ENCODE measurements at regions not wholly inside any gene's neighbourhood (a gene's known extent, or its start where the extent isn't known, plus 50 kb on each side); places are given as distances from the start of the nearest gene placed in this dataset.

DNA sequence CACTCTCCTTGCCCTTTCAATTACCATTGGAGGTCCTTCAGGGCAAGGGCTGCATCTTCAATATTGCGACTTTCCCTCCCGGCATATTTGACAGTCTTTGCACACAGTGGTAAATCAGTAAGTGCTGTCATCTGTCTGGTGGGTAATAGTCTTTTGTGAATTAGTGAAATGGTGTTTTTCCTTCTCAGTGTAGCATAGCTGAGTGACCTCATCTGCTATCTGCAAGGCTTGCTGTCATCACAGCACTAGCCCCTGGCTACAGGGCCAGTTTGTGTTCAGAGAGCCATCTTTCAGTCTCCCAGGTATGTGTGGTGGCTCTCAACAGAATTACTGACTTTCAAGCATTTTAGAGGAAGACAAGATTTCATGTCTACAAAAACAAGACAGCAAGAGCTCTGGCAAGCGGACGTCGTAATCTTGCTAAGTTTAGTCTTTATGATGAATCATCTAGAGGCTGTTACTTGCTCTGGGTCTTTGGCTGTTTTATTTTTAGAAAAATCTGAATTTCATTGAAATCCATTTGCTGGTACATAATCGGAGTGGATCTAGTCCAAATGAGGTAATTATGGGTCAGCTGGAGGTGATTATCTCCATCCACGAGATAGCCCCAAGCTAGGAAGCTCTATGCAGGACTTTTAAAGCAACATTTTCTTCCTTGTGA is 528.9 kb downstream of the EPM2A start:
- Histone ChIP-seq H3K4me3 (no peak overlapping the region), H3K27ac (no peak overlapping the region)

DNA sequence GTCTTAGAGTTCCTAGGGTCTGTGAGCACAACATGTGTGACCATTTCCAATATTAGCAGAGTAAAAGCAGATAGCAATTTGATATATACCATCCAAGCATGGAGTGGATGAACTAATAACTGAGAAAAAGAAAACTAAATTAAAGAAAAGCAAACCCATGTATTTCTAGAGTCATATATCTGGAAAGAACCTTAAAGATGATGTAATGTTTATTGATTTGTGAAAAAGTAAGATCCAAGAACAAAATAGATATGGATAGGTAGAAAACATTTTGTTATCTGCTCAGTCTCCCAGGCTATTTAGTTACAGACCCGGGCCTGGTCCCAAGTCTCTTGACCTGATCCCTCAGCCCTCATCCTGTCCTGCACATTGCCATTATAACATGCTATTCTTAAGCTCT is 526.8 kb downstream of the EPM2A start:
- no peaks in the 10 kb centered on the region for H3K36me3 ChIP-seq
- no peak overlapping the region for H3K4me3 ChIP-seq
- H3K27me3 ChIP-seq (replicated peaks), result no peaks in the 10 kb centered on the region
- H3K27ac ChIP-seq, result no peak overlapping the region
- no peaks in the 10 kb centered on the region for H3K9me3 ChIP-seq (replicated peaks)
- DNase-seq (ENCODE audit: low read depth in 1 of 2, low spot score in 2 of 2), result no peak
- H3K4me1 ChIP-seq (replicated peaks), result 0 out of 2 replicates have a peak, but pooled peaks cover 2% of the 10 kb centered on the region

More for the DNA sequence above, 528.9 kb downstream of the EPM2A start:
- H3K36me3 ChIP-seq, result no peaks in the 10 kb centered on the region
- H3K27me3 ChIP-seq (replicated peaks), result no peaks in the 10 kb centered on the region
- 0 out of 2 replicates have a peak, but pooled peaks cover 2% of the 10 kb centered on the region for H3K4me1 ChIP-seq (replicated peaks)
- H3K9me3 ChIP-seq (replicated peaks), result no peaks in the 10 kb centered on the region
- no peak for DNase-seq (ENCODE audit: low read depth in 1 of 2, low spot score in 2 of 2)

DNA sequence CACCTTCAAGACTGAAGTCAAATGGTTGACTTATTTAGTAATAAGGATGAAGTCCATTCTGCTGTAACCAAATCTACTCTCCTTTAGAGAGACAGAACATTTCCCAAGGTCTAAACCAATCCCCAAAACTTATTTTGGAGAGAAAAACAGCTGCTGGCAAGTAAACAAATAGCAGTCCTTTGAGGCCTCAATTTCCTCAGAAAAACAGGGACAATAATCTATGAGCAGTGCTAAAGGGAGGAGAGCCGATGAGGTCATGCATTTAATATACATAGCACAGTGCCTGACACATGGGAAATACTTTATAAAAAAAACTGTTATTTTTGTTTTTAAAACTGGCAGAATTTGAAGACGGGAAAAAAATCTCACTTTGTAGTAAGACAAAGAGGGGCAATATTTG is 526.0 kb downstream of the EPM2A start:
- Histone ChIP-seq H3K4me1 (replicated peaks) (0 out of 2 replicates have a peak, but pooled peaks cover 2% of the 10 kb centered on the region), H3K27ac (no peak overlapping the region), H3K27me3 (replicated peaks) (no peaks in the 10 kb centered on the region), H3K36me3 (no peaks in the 10 kb centered on the region), H3K4me3 (no peak overlapping the region), H3K9me3 (replicated peaks) (no peaks in the 10 kb centered on the region)
- DNase-seq (ENCODE audit: low read depth in 1 of 2, low spot score in 2 of 2), result no peak

DNA sequence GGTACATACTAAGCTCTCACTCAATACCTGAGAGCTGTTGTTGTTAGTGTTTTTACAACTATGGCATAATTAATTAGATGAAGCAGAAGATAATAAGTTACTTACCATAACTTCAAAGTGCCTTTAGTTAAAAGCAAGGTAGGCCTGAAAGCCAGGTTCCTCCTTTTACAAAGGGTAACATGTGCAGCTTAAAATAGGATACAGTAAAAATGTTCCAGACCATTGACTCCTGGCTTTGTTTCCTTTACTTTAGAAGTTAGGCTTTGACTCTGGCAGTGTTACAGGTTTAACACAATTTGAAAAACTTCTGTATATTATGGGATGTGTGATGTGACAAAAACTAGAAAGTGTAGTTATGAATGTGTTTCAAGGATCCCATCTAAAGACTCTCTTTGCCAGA is 522.5 kb downstream of the EPM2A start:
- no peaks in the 10 kb centered on the region for H3K9me3 ChIP-seq (replicated peaks)
- DNase-seq (ENCODE audit: low read depth in 1 of 2, low spot score in 2 of 2), result no peak
- H3K4me1 ChIP-seq (replicated peaks), result no peaks in the 10 kb centered on the region
- H3K36me3 ChIP-seq, result no peaks in the 10 kb centered on the region
- no peak overlapping the region for H3K27ac ChIP-seq
- no peak overlapping the region for H3K4me3 ChIP-seq
- H3K27me3 ChIP-seq (replicated peaks), result no peaks in the 10 kb centered on the region; the same call in 1 of the 2 replicates

DNA sequence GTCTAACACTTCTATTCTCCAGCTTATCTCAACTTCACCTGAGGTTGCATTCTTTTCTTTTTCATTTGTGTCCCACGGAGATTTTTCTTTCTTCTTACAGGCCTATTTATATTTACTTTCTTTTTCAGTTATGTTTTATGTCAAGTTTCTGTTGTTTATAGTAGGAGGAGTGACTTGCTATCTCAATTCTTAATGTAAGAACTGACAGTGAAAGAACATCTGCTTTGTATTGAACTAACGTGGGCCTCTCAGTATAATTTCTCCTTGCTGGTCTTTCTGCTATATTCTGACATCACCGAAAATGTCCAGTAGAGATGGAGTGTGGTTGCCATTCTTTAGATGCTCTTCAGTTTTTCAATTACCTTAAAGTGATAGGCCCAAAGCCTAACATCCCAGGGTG is 521.7 kb downstream of the EPM2A start:
- DNase-seq (ENCODE audit: low read depth in 1 of 2, low spot score in 2 of 2), result no peak
- no peaks in the 10 kb centered on the region; the same call in 1 of the 2 replicates for H3K27me3 ChIP-seq (replicated peaks)
- no peaks in the 10 kb centered on the region for H3K9me3 ChIP-seq (replicated peaks)
- no peaks in the 10 kb centered on the region for H3K4me1 ChIP-seq (replicated peaks)
- no peak overlapping the region for H3K27ac ChIP-seq
- no peaks in the 10 kb centered on the region for H3K36me3 ChIP-seq
- no peak overlapping the region for H3K4me3 ChIP-seq

DNA sequence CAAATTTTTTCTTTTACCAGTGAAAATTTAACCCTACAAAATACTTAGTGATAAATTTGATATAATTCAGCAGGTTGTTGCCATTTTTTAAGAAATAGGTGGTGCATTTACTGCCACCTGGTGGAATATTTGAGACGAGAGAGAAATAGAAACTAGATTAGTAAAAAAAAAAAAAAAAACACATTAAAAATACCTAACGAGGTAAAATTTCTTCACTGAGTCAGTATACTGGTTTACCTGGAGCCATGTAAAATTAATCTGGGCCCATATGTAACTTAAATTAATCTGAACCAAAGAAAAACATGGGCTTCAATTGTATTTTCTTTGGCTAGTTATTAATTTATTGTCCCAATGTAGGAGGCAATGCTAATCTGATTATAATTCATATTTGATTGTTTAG is 520.8 kb downstream of the EPM2A start:
- Histone ChIP-seq H3K27ac (no peak overlapping the region), H3K4me1 (replicated peaks) (no peaks in the 10 kb centered on the region), H3K27me3 (replicated peaks) (no peaks in the 10 kb centered on the region; the same call in 1 of the 2 replicates), H3K4me3 (no peak overlapping the region), H3K9me3 (replicated peaks) (no peaks in the 10 kb centered on the region), H3K36me3 (no peaks in the 10 kb centered on the region)
- DNase-seq (ENCODE audit: low read depth in 1 of 2, low spot score in 2 of 2), result peak in 1 of 2 experiments; percentile 18

DNA sequence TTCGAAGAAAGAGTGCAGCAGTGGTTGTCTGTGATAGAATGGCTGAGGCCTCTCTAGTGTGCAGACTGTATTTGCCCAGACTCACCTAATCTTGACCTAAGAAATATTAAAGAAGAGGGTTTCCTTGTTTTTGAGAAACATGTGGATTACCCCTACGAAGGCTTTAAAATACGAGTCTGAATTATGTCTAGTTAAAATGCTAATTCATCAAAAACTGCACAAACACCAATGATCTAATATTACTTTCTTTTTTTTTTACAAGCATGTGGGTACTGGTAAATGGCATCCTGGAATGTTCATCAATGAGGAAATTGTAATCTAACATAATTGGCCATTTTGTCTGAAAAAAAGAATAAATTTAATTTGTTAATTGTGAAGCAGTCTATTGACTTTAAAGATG is 510.9 kb downstream of the EPM2A start:
- H3K27me3 ChIP-seq (replicated peaks), result peaks cover 4% of the 10 kb centered on the region; the same call in 1 of the 2 replicates
- H3K4me3 ChIP-seq, result no peak overlapping the region
- no peak for DNase-seq (ENCODE audit: low read depth in 1 of 2, low spot score in 2 of 2)
- no peaks in the 10 kb centered on the region for H3K9me3 ChIP-seq (replicated peaks)
- H3K27ac ChIP-seq, result no peak overlapping the region
- H3K36me3 ChIP-seq, result no peaks in the 10 kb centered on the region
- H3K4me1 ChIP-seq (replicated peaks), result no peaks in the 10 kb centered on the region

DNA sequence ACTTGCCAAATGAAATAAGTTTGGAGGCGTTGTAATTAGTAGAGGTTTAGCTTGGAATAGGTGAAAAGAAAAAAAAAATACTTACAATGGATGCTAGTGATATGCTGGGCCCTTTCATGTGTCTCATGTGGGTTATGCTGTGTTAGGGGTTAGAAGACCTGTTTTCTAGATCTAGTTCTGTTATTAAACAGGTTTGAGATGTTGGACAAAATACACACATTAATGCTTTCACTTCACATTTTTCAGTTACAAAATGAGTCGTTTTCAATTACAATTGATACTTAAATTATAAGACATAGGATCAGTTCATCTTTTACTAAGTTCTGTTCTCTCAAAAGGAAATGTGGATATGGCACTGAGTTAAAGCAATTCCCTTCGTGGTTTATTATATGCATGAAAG is 509.8 kb downstream of the EPM2A start:
- Histone ChIP-seq H3K27me3 (replicated peaks) (peaks cover 4% of the 10 kb centered on the region; the same call in 1 of the 2 replicates), H3K27ac (no peak overlapping the region), H3K4me1 (replicated peaks) (no peaks in the 10 kb centered on the region), H3K36me3 (no peaks in the 10 kb centered on the region), H3K9me3 (replicated peaks) (no peaks in the 10 kb centered on the region), H3K4me3 (no peak overlapping the region)
- no peak for DNase-seq (ENCODE audit: low read depth in 1 of 2, low spot score in 2 of 2)

DNA sequence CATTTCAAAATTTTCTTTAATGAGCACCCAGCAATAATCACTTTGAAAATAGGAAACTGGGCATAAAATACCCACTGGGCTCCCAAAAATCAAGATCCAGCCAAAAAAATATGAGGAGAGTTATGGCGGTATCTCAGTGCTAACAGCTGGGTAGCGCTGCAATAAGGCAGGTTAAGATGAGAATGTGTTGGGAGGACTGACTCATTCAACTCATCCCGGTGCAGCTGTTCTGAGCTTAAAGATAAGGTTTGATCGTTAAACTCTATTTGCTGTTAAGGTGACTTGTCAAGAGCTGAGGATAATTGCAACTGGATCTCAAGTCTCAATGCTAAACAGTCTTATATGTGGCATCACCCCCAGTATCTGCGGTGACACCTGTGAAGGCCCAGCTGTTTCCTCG is 507.7 kb downstream of the EPM2A start:
- Histone ChIP-seq H3K4me3 (no peak overlapping the region), H3K36me3 (no peaks in the 10 kb centered on the region), H3K27ac (no peak overlapping the region), H3K9me3 (replicated peaks) (no peaks in the 10 kb centered on the region), H3K4me1 (replicated peaks) (no peaks in the 10 kb centered on the region), H3K27me3 (replicated peaks) (peaks cover 4% of the 10 kb centered on the region; the same call in 1 of the 2 replicates)
- DNase-seq (ENCODE audit: low read depth in 1 of 2, low spot score in 2 of 2), result no peak

DNA sequence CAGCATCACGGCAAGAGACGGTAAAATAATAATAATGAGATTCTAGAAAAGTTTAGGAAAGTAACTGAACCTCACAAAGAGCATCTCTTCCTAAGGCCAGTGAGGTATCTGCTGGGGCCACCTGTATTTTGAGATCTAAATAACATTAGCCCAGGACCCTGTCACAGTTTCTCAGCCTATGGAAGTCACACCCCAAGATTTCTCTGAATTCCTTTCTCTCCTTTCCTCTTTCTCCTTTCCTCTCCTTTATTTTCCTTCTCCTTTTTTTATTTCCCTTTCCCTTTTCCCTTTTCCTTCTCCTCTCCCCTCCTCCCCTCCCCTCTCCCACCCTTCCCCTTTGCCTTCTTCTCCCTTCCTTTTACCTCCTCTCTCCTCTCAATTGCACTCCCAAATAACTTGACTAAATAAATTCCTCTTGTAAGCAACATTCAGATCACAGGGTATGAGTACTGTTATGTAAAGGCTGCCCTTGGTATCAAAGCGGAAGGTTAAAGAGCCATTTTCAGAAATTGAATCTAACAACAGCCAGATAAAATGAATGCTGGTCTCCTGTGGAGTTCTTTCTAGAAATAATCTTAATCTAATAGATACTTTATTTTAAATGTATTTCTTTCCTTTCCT is 506.2 kb downstream of the EPM2A start:
- Histone ChIP-seq H3K4me3 (no peak overlapping the region), H3K9me3 (replicated peaks) (no peaks in the 10 kb centered on the region; the same call in 1 of the 2 replicates), H3K27me3 (replicated peaks) (no peaks in the 10 kb centered on the region), H3K27ac (no peak overlapping the region), H3K4me1 (replicated peaks) (no peaks in the 10 kb centered on the region), H3K36me3 (no peaks in the 10 kb centered on the region)
- no peak for DNase-seq (ENCODE audit: low read depth in 1 of 2, low spot score in 2 of 2)

DNA sequence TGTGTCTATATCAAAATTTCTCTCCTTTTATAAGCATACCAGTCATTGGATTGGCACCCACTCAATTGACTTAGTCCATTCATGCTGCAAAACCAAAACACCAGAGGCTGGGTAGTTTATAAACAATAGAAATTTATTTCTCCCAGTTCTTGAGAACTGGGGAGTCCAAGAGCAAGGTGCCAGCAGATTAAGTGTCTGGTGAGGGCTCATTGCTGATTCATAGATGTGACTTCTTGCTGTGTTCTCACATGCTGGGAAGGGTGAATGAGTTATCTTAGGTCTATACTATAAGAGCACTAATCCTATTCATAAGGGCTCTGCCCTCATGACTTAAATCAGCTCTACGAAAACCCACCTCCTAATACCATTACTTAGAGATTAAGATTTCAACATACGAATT is 501.4 kb downstream of the EPM2A start:
- no peaks in the 10 kb centered on the region for H3K4me1 ChIP-seq (replicated peaks)
- DNase-seq (ENCODE audit: low read depth in 1 of 2, low spot score in 2 of 2), result no peak
- H3K4me3 ChIP-seq, result no peak overlapping the region
- no peaks in the 10 kb centered on the region; the same call in 1 of the 2 replicates for H3K9me3 ChIP-seq (replicated peaks)
- no peak overlapping the region for H3K27ac ChIP-seq
- no peaks in the 10 kb centered on the region for H3K36me3 ChIP-seq
- no peaks in the 10 kb centered on the region; the same call in 1 of the 2 replicates for H3K27me3 ChIP-seq (replicated peaks)

DNA sequence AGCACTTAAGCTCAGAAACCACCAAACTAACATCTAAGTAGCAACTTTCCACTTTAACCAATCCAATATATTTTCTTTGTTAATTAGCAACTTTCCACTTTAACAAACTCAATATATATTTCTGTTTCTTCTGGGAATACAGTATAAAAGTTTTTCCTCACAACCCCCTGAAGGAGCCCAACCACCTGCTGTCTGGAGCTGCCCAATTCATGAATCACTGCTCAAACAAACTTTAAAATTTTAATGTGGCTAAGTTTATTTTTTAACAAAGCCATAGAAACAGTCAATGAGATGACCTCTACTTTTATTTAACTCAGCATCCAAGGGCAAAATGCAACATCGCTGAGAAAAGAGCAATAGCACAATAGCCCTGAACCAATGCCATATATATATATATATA is 500.1 kb downstream of the EPM2A start:
- DNase-seq (ENCODE audit: low read depth in 1 of 2, low spot score in 2 of 2), result no peak
- Histone ChIP-seq H3K36me3 (no peaks in the 10 kb centered on the region), H3K4me1 (replicated peaks) (no peaks in the 10 kb centered on the region), H3K9me3 (replicated peaks) (no peaks in the 10 kb centered on the region; the same call in 1 of the 2 replicates), H3K4me3 (no peak overlapping the region), H3K27me3 (replicated peaks) (no peaks in the 10 kb centered on the region; the same call in 1 of the 2 replicates), H3K27ac (no peak overlapping the region)

DNA sequence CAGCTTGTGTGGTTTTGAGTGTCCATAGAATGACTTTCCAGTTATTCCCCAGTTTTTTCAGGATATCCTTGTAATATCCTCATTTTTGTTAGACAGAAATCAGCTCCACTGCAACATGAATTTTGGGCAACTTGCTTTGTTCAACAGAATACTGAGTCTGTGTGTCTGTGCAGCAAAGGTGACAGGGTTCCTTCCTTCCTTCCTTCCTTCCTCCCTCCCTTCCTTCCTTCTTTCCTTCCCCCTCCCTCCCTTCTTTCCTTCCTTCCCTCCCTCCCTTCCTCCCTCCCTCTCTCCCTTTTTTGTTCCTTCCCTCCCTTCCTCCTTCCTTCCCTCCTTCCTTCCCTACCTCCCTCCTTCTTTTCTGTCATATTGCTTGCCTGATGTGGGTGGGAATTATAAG is 496.5 kb downstream of the EPM2A start:
- DNase-seq (ENCODE audit: low read depth in 1 of 2, low spot score in 2 of 2), result no peak
- Histone ChIP-seq H3K27me3 (replicated peaks) (peaks cover 7% of the 10 kb centered on the region), H3K4me1 (replicated peaks) (no peaks in the 10 kb centered on the region; the same call in 1 of the 2 replicates), H3K4me3 (no peak overlapping the region), H3K36me3 (no peaks in the 10 kb centered on the region), H3K9me3 (replicated peaks) (no peaks in the 10 kb centered on the region), H3K27ac (no peak overlapping the region)

DNA sequence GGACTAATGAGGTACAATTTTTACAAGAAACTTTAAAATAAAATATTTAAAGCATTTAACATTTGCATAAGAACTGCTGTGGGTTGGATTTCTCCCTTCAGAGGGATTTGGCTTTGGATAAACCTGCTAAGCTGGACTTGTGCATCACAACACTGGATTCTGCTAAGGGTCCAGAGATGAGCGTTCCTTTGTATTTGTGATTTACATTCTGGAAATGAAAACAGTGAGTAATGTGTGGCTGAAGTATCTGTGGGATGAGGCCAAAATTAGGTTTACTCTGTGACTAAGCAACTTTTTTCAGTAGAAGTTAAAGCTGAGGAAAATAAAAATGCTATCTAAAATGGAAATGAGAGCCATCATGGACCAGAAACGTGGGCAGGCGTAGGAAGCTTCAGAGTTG is 494.3 kb downstream of the EPM2A start:
- Histone ChIP-seq H3K36me3 (no peaks in the 10 kb centered on the region), H3K27me3 (replicated peaks) (peaks cover 7% of the 10 kb centered on the region), H3K27ac (no peak overlapping the region), H3K4me3 (no peak overlapping the region), H3K4me1 (replicated peaks) (no peaks in the 10 kb centered on the region; the same call in 1 of the 2 replicates), H3K9me3 (replicated peaks) (no peaks in the 10 kb centered on the region)
- no peak for DNase-seq (ENCODE audit: low read depth in 1 of 2, low spot score in 2 of 2)

All from SJSA1 (cell line).